Lower leg skin (tissue), 4 donors: ENCODE measurements at regions not wholly inside any gene's neighbourhood (a gene's known extent, or its start where the extent isn't known, plus 50 kb on each side); places are given as distances from the start of the nearest gene placed in this dataset.

Source experiments
- DNase-seq, 2 donors: peaks; one replicate each; pipeline ENCODE4 v3.0.0-alpha.2; 2019; ENCODE audit warnings: low spot score in 2 of 2
- H3K4me3 ChIP-seq: fragments of 200-600 bp; sonication (generic); 2 replicates; pipeline ENCODE4 v1.5.1; 2017; ENCODE audit warnings: mild to moderate bottlenecking, low read depth; ENCODE audit not compliant: poor library complexity, severe bottlenecking
- CTCF ChIP-seq, 3 donors: fragments of 450-650 bp; IDR thresholded peaks; one replicate each; pipeline ENCODE4 v1.5.1; 2016; ENCODE audit warnings: antibody characterized with exemption in 3 of 3, mild to moderate bottlenecking in 3 of 3, moderate library complexity in 2 of 3
- POLR2A ChIP-seq, 2 donors: fragments of 450-650 bp; IDR thresholded peaks; one replicate each; pipeline ENCODE4 v1.6.1; 2016 to 2017; ENCODE audit warnings: antibody characterized with exemption in 2 of 2, mild to moderate bottlenecking in 1 of 2, moderate library complexity in 1 of 2
- WGBS, 2 donors: methylation state at CpG; one replicate each; pipeline ENCODE4 v1.1.5; 2018; 5-methylcytosine and 5-hydroxymethylcytosine counted together
- intact Hi-C: fragments of 100-400 bp; cut with DNase I; formaldehyde crosslinking; loops from one replicate; pipeline ENCODE4 v1.15.0; 2023; ENCODE audit warnings: low total_unique reads

GRCh38 chr3:27847697-27848096 lies 125.6 kb upstream of the EOMES start:
- DNase-seq: no peak
- no peak overlapping the region for H3K4me3 ChIP-seq
- intact Hi-C loops: no loop called here
- TF ChIP-seq POLR2A (IDR thresholded peaks at IDR 0.05): no peak
- TF ChIP-seq CTCF (IDR thresholded peaks at IDR 0.05): no peak
- whole genome bisulfite sequencing, 2 donors: 66 to 81% methylated on average over 6 of the region's 6 CpGs

- TF ChIP-seq POLR2A (IDR thresholded peaks at IDR 0.05): no peak
- TF ChIP-seq CTCF (IDR thresholded peaks at IDR 0.05): no peak
- intact Hi-C loops: no loop called here
- no peak overlapping the region for H3K4me3 ChIP-seq
- 53 to 59% methylated on average over 1 of the region's 1 CpG for WGBS, 2 donors
- DNase-seq: no peak
Measured at GRCh38 chr3:27848826-27849225, 126.7 kb upstream of the EOMES start.

GRCh38 chr3:27859821-27860220 lies 137.7 kb upstream of the EOMES start:
- no peak for DNase-seq
- 100% methylated on average over 1 of the region's 1 CpG for WGBS, 2 donors
- TF ChIP-seq POLR2A (IDR thresholded peaks at IDR 0.05): no peak
- TF ChIP-seq CTCF (IDR thresholded peaks at IDR 0.05): no peak
- intact Hi-C loops: no loop called here
- no peak overlapping the region for H3K4me3 ChIP-seq

GRCh38 chr3:27861046-27862036 lies 139.2 kb upstream of the EOMES start:
- TF ChIP-seq CTCF (IDR thresholded peaks at IDR 0.05) (no peak), POLR2A (IDR thresholded peaks at IDR 0.05) (no peak)
- intact Hi-C loops: no loop called here
- DNase-seq: no peak

GRCh38 chr3:27865731-27866130 lies 143.6 kb upstream of the EOMES start:
- DNase-seq: no peak
- no peak for TF ChIP-seq CTCF (IDR thresholded peaks at IDR 0.05)
- no peak for TF ChIP-seq POLR2A (IDR thresholded peaks at IDR 0.05)
- intact Hi-C loops: no loop called here

More at GRCh38 chr3:27861046-27862036, 139.2 kb upstream of the EOMES start:
- no peak overlapping the region for H3K4me3 ChIP-seq
- WGBS, 2 donors: 59 to 66% methylated on average over 6 of the region's 6 CpGs

More at GRCh38 chr3:27865731-27866130, 143.6 kb upstream of the EOMES start:
- no peak overlapping the region for H3K4me3 ChIP-seq
